Germinal center (tissue), 1 donor: ENCODE measurements at regions not wholly inside any gene's neighbourhood (a gene's known extent, or its start where the extent isn't known, plus 50 kb on each side); places are given as distances from the start of the nearest gene placed in this dataset.

Source experiments
- DNase-seq: peaks from one replicate; pipeline ENCODE4 v3.0.0; 2012; ENCODE audit warnings: mixed read lengths, low spot score

DNA sequence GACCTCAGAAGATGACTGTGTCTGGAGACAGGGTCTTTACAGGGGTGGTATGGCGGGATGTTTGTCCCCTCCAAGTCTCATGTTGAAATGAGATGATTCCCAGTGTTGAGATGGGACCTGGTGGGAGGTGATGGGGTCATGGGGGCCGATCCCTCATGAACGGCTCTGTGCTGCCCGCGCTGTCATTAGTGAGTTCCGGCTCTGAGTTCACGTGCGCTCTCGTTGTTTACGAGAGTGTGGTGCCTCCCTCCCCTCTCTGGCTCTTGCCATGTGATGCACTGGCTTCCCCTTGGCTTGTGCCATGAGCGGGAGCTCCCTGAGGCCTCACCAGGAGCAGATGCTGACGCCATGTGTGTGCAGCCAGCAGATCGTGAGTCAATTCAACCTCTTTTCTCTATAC, 830.8 kb downstream of the TBC1D22A start:
- no peak for DNase-seq

DNA sequence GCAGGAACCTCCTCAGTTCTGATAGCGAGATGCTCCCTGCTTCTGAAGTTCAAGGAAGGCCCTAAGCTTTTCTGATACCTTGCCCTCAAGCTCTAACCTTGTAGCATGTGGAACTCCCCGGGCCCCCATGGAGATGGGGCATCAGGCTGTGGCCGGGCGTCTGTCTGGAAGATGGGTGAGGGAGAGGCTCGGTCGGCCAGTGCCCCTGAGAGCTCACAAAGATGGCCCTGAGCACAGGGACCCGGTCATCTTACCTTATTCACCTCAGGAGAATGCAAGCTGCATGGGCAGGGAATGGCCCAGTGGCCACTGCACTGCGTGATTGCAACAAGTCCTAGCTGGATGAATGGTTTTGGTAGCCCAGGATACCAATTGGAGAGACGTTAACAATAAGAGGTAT, 830.3 kb downstream of the TBC1D22A start:
- DNase-seq, result no peak

DNA sequence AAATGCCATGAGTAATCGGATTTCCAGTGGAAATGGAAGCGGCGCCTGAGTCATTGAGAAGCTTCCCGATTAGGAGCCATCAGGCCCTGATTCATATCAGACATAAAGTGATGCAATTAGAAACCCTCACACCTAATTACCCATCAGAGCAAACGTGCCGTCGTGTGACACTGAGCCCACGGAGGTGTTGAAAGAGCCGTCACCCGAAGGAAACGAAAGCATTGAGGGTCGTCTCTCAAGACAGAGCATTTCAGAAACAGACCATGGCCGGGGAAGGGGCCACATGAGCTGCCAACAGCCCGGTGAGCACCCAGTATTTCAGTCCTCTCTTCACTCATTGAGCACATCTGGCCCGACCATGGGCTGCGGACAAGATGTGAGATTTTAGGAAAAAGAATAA, 829.3 kb downstream of the TBC1D22A start:
- no peak for DNase-seq

DNA sequence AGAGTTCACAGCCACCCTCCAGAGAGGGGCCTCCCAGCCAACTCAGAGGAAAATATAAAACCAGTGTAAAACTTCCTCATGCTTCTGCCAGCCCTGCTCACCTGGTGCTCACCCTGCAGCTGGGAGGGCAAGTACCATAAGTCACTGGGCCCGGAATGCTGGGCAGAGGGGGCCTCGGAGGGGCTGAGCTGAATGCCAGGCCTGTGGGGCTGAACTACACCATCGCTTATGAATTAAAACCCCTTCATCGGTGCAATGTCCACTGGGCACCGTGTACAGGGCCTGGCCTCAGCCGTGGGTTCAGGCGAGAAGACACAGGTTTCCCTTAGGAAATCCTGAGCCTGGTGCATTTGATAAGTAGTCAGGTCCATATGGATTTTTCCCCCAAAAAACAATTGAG, 828.6 kb downstream of the TBC1D22A start:
- DNase-seq, result no peak

DNA sequence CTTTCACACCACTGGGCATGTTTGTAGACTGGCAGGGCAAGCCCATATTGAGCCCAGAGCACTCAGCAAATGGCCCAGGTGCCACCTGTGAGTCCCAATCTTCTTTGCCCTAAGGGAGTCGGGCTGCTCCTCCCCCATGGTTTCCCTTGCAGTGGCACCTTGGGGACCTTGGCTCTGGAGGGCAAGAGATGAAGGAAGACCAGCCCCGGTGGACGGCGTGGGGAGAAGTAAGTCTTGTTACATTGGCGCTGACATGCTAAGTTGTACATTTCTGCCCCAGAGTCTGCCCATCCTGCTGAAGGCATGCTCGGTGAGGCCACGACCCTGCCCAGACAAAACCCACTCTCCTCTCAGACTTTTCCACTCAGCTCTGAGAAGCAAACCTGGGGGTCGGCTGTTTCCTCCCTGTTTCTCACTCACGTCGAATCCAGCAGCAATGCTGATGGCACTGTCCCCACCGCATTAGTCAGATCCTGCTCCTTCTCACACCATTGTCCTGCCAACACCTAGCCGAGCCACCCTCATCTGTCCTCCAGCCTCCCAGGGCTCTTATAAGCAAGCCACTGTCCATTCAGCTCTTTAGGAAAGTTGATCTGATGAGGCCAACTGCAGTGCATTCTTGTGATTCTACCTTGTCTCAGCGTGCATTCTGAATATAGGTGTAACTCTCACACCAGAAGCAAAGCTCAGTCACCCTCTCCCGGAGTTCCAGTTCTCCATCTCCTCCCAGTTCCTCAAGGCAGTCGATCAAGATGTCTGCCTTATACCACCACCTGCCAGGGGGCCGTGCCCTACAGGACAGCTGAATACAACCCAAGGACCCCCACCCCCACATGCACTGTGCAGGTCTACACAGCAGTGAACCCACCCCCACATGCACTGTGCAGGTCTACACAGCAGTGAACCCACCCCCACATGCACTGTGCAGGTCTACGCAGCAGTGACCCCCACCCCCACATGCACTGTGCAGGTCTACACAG, 827.1 kb downstream of the TBC1D22A start:
- no peak for DNase-seq

DNA sequence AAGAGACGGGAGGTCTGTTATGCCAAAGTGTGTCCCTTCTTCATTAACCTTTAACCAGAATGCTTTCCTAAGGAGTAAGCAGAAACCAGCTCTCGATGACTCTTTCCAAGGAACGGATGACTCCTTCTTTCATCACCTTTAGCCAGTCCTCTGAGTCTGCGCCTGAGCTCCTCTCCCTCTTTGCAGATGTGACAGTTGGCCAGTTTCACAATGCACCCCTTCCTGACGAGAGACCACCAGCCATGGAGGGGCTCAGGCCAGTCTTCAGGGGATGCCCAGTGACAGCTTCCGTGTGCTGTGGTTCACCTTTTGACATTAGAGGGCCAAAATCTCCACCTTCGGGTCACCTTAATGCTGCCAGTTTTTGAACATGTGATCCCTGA, 826.1 kb downstream of the TBC1D22A start:
- DNase-seq, result no peak

DNA sequence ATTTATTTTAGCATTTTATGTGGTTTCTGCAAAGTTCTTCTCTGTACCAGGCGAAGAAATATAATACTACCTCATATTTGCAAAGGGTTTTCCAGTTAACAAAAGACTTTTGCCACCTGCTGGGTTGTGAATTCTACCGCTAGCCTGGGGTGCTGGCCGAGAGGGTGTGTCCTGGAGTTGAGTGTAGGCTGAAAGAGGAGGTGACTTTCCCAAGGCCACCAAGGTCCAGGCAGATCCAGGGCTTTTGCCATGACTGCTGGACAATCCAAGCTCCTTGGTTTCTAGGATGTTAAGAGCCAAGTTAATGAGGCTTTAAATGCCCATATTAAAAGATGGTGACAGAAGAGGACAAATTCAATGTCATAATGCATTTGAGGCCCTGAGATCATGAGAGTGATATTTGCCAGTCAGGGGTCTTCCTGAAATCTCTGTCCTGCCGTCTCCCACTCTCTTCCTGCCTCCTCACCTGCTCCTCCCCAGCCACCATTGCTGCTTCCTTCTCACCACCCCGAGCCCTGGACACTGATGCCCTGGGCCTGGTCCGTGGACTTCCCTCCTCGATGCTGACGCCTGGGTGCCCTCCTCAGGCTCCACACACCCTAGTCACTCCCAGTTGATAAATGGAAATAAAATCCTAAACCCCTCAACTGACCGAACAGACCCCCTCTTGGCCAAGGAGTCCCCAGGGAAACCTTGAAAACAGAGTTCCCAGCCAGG, 825.6 kb downstream of the TBC1D22A start:
- DNase-seq, result no peak

DNA sequence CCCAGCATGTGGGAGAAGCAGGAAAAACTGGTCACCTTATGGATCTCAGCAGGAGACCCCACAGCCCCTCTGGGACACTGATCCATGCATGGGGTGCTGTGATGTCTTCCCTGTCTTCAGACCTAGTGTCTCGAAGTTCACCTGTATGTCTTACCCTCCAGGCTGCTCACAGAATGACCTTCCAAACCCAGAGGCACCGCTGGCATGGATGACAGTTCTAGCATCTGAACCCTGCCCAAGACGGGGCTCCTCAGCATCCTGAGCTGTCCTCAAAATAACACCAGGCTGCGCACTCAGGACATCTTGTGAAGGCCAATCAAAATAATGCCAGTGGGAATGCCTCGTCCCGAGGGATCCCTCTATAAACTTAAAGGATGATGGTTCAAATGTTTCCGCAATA, 824.9 kb downstream of the TBC1D22A start:
- no peak for DNase-seq

DNA sequence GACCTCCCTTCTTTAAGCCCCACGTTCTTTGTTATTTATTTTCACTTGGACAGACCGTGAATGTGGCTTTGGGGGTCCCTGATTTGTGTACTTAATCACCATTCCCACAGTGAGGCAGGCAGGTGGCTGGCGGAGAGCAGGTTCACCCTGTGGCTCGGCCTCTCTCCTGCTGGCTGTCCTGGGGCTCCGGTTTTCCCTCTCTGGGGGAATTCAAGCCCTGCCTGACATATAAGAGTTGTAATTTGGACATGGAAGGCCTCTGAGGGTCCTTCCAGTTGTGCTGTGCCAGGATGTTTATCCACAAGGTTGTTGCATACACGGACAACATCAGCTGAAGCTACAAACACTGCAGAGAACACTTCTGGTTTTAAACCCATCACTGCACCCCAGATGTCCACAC, 824.5 kb downstream of the TBC1D22A start:
- DNase-seq, result no peak

DNA sequence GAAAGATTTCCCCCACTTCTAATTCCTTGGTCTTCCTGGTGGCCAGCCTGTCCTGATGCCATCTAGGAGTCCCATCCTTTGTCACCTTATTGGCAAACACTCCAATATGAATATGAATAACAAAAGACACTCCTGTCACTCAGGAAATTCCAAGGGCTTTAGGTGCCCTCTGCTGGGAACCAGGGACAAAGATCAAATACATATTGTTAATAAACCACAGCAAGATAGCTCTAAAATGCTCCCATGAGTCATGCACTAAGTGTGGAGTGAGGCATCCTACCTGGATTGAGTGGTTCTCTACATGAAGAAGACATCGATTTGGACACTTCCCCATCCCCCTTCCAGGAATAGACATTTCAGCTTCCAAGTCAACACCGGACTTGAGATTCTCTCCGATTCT, 823.6 kb downstream of the TBC1D22A start:
- no peak for DNase-seq

DNA sequence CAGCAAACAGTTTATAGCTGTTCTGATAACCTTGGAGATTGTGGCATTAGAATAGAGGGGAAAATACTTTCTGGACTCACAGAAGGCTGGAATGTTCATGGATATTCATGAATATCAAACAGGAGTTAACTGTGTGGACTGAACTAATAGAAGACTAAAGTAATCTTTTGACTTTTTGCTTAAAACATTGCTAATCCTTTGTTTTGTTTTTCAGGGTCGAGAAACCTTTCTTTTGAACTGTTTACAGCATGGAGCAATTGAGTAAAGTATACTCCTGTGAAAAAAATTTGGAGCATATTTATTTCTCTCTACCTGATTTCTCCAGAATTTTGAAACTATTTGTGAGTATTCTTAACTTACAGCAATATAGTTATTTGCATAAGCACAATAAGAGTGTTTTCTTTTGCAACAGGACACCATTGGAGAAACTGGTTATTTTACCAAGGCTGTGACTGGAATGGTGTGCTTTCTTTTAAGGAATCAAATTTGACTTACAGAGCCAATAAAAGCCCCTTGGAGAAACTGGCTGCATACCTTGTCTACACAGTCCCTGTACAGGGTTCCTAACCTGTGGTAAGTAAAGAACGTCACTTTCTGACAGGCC, 821.6 kb downstream of the TBC1D22A start:
- DNase-seq, result no peak

DNA sequence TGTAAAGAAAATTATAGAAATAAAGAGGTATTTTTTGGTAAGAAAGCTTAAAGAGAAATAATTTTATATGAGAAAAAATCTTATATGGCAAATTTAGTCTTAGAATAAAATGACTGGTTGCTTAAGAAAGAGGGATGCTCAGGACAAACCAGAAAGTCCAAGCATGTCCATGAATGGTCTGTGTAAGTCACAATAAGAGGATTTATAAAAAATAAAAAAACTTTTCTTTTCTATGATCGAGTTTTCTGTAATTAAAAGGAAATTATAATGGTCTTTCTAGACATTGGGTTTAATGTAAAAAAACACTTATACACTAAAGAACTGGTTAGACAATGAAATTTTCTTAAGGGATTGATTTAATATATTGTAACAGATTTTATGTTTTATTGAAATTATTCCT, 819.6 kb downstream of the TBC1D22A start:
- DNase-seq, result no peak

DNA sequence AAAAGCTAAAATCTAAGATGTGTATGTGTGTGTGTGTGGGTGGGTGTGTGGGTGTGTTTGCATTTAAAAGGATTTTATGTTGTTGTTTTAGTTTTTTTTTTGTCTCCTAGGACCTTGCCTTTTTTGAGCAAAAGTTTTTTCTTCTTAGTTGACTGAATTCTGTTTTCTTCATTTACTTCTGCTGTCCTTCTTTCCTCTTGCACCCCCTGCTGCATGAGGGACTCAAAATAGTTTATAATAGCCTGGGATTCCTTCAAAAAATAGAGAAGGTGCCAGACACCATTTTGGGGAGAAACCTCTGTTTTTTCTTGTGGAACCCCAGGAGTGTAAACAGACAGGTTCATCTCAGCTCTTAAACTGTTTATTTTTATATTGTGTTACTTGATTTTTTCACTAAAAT, 817.7 kb downstream of the TBC1D22A start:
- DNase-seq, result no peak

DNA sequence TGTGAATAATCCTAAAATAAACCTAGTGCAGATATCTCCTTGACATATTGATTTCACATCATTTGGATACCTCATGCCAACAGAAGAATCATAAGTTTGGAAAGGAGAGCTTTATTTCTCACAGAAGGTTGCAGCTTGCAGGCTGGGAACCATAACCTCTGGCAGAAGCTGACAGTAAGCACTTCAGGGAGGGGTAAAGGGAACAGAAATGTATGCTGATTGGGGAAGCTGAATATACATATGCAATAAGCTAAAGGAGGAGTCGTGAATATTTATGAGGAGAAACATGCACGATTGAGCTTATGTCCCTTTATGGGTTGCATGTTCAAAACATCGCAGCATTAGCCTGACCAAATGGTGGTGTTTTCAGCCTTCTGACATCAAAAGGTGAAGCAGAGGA, 814.5 kb downstream of the TBC1D22A start:
- DNase-seq, result no peak

DNA sequence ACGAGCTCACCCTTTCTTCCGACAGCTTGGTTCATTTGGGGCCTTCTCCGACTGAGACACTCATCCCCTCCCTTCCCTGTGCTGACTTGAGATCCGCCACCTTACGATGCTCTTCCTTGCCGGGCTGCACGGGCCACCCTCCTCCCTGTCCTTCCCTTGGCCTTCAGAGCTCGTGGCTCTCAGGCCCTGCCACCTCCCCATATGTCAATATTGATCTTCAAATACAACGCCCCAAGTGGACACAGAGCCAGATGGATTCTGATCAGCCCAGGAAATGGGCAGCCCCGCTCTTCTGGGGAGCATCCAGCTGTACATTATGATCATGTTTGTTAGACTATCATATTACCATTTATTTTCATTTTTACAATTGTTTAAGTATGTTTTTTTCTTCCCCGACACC, 812.8 kb downstream of the TBC1D22A start:
- no peak for DNase-seq

DNA sequence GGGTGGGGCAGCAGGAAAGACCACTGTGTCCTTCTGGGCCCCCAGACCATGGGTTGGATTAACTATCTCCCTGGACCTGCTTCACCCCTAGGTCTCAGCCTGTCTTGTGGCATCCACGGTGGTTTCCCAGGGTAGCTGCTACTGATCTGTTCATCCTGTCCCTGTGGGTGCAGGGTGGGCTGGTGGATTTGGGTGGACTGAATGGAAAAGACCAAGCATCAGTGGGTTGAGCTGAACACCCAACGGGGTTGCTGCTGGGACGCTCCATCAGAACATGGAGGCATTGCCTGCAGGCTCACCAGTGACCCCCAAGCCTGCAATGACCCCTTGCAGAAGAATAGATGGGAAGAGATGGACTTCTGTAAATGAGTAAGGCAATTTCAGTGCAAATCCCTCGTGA, 812.1 kb downstream of the TBC1D22A start:
- no peak for DNase-seq

DNA sequence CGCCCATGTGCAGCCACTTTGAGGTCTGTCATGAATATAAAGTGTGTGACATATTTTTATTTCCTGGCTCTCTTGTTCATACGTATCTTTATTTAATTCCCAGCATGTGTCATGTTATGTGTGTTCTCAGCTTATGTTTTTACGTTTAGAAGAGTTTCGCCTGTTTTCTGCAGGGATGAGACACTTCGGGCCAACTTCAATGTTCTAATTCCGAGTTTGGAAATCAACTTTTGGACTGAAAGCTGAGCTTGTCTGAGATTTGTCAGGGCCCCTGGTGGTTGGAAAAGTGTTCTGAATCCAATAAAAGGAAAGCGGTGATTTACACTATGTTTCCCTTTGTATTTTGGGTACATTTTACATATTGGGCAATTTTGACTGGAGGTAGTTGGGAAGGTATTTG, 810.7 kb downstream of the TBC1D22A start:
- DNase-seq, result no peak

DNA sequence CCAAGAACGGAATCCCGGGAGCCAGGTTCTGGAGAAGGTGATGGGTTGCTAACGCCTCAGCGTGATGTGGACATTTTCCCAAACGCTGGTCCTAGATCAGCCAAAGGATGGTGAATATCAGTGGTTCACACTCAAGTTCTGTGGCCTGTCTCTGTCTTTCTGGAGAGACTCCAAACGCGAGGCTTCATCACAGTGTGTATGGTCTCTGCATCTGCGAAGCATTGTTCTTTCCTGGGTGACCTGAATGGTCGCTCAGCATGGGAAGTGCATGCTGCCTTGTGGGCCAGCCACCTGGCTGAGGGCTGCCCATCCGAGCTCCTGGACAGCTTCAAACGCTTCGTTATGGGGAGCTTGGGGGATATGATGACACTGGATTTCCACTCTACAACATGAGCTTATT, 810.0 kb downstream of the TBC1D22A start:
- DNase-seq, result no peak

DNA sequence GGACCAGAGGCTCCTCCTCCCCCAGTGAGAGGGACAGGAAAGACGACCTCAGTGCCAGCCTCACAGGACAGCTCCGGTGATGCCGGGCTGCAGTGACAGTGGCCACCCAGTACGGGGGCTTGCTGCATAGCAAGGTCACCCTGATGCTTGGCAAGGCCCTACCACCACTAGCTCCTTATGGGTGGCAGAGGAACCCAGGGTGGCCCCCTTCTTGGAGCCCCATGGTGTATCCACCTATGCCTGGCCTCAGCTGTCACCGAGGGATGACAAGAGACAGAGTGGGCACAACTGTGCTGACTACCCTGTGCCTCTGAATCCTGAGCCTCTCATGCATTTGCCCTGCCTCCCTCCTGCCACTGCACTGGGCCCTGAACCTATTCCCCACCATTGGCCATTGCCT, 809.2 kb downstream of the TBC1D22A start:
- no peak for DNase-seq

DNA sequence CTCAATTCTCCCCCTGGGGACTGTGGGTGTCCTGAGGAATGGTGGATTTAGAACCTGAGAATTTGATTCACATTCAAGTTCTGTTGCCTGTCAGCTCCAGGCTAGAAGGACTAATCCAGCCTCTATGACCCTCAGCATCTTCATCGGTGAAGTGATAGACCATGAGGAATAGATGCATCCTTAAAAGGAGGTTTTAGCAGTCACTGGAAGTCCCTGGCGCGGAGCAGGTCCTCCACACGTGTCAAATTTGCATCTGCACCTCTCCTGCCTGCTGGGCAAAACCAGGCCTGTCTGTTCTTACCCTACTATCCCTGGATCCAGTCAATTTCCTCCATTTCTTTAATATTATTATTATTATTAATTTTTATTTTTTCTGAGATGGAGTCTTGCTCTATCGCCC, 808.4 kb downstream of the TBC1D22A start:
- no peak for DNase-seq

DNA sequence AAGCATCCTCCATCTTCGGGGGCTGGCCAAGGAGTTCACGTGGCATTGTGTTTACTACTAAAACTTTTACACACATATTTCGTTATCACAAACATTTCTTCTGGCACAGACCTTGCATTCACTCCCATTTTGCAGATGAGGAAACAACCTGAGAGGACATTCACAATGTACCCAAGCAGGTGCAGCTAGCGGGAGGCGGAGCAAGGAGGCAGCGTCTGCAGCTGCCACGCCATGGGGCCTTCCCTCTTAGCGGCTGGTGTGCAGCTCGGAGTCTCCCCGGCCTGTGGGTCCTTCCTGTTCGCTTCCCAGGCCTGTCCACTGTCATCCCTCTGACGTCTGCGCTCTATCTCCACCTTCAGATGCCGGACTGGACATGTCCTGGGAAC, 807.8 kb downstream of the TBC1D22A start:
- DNase-seq, result no peak

DNA sequence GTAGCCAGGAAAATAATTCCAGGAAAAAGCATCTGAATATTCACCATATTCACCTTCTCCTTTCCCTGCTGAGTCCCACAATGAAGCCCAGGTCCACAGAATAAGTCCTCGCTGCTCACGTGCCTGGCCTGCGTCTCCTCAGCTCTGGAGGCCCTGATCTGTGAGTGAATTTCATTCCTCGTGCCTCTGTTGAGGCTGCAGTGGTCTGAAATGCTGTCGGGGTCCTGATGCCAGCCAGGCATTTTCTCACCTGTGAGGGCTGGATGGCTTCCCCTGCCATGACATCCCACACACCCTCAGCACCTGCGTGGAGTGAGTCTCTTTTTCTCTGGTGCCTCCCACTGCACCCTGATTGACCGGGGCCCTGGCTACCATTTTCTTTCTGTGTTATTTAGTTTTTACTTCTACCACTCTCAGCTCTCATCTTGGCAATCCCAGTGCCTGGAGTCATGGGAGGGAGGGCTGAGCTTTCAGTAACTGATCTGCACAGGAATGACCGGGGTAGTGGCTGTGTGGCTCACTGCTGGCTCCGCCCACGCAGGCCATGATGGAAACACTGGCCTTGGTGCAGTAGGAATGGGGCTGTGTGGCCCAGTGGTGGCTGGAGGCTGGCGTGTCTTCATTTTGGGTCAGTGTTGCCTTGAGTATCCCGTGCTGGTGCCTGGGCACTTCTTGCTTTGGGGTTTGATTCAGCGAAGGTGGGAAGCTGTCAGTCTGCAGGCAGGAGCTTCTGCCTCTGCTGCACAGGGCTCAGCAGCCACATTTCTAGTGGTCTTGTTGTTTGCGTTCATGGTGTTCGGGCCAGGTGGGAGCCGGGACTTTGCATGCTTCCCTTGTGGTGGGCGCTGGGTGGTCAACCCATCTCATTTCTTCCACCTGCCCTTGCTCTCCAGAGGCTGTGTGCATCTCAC, 807.2 kb downstream of the TBC1D22A start:
- DNase-seq, result no peak
